ENCODE measurements at regions not wholly inside any gene's neighbourhood (a gene's known extent, or its start where the extent isn't known, plus 50 kb on each side); places are given as distances from the start of the nearest gene placed in this dataset.
"Not testable (repeated sequence)": the region's sequence is repeated elsewhere in the genome, so short reads cannot be mapped to it uniquely, and the experiment has no call there.

DNA sequence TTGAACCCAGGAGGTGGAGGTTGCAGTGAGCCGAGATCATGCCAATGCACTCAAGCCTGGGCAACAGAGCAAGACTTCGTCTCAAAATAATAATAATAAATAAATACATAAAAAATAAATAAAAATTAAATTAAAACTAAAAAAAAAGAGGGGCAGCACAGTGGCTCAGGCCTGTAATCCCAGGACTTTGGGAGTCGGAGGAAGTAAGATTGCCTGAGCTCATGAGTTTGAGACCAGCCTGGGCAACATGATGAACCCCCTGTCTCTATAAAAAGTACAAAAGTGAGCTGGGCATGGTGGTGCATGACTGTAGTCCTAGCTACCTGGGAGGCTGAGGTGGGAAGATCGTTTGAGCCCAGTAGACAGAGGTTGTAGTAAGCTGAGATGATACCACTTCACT, 4501.5 kb upstream of the OR11H1 start:
- TF ChIP-seq, protein P1, sequence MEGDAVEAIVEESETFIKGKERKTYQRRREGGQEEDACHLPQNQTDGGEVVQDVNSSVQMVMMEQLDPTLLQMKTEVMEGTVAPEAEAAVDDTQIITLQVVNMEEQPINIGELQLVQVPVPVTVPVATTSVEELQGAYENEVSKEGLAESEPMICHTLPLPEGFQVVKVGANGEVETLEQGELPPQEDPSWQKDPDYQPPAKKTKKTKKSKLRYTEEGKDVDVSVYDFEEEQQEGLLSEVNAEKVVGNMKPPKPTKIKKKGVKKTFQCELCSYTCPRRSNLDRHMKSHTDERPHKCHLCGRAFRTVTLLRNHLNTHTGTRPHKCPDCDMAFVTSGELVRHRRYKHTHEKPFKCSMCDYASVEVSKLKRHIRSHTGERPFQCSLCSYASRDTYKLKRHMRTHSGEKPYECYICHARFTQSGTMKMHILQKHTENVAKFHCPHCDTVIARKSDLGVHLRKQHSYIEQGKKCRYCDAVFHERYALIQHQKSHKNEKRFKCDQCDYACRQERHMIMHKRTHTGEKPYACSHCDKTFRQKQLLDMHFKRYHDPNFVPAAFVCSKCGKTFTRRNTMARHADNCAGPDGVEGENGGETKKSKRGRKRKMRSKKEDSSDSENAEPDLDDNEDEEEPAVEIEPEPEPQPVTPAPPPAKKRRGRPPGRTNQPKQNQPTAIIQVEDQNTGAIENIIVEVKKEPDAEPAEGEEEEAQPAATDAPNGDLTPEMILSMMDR (IDR thresholded peaks at IDR 0.05), result not testable (repeated sequence)
- not testable (repeated sequence) for TF ChIP-seq POLR2A (IDR thresholded peaks at IDR 0.05)
